GM21360 (cell line): ENCODE measurements at regions not wholly inside any gene's neighbourhood (a gene's known extent, or its start where the extent isn't known, plus 50 kb on each side); places are given as distances from the start of the nearest gene placed in this dataset.
"Not testable (repeated sequence)": the region's sequence is repeated elsewhere in the genome, so short reads cannot be mapped to it uniquely, and the experiment has no call there.

Experiments
- ATAC-seq: cut with Tn5 transposase; IDR thresholded peaks from one replicate; pipeline ENCODE4 v1.9.1; 2021; ENCODE audit warnings: mild to moderate bottlenecking, moderate library complexity; ENCODE audit not compliant: unreplicated experiment

DNA sequence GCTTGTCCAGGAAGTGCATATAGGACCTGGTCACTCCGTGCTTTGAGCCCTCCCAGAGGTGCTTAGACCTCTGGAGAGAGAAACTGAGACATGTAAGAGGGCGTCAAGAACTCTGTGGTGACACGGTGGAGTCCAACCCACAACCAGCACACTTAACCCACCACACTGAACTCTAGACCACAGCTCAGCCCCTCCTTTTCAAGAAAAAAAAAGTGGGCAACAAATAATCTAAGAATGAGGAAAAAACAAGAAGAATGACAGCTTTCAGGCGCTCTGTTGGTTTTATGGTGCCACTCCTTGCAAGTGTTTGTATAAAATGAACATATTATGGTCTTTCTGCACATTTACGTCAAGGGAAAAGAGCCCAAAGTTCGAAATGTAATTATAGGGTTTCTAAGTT is 50.2 kb upstream of the SNAPC3 start:
- ATAC-seq, result no peak

GRCh38 chr9:15371448-15371845 is 51.2 kb upstream of the SNAPC3 start:
- ATAC-seq, result no peak

DNA sequence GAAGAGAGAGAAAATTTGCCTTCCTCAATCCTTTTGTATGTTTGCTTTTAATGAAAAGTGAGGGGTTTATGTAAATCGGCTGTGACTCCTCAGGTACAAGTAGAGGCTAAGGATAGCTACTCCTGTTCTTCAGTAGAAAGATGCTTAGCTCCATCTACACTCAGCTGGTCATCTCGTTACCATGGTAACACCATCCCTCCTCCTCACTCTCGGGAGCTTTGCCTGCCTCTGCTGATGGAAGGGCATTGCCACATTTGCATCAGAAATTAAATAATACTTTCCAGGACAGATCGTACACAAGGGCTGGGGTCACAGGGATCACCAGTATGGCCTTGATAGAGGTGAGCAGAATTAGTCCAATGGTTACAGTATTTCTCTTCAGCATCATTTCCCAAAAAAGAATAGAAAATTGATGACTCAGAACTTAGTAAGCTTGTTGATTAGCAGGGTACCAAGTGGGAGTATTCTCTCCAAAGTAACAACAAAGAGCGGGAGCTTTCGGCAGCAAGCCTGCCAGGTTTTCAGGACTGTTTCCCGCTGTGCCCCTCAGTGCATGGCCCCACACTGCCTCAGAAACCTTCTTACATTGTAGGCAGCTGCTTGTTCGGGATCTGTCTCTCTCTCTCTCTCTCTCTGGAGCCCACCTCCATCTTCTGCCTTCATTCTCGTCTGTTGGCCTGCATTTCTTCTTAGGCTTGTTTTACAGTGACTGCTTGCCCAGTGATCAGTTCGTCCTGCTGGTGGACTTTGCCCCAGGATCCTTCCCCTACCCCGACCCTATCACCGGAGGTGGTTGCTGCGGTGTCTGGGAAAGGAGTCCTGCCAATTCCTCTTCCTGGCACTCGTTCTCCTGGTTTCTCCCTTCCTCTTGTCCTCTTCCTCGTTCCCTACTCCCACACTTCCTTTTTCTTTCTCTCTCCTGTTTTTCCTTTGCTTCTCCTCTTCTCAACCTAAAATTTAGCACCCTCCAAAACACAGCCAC is 51.9 kb upstream of the SNAPC3 start:
- ATAC-seq, result no peak

GRCh38 chr9:15369871-15370270 is 52.8 kb upstream of the SNAPC3 start:
- ATAC-seq, result no peak

GRCh38 chr9:15369238-15369637 is 53.4 kb upstream of the SNAPC3 start:
- no peak for ATAC-seq

GRCh38 chr9:15364975-15365553 is 57.6 kb upstream of the SNAPC3 start:
- not testable (repeated sequence) for ATAC-seq

GRCh38 chr9:15361737-15362136 is 54.7 kb upstream of the TTC39B start:
- ATAC-seq, result no peak

DNA sequence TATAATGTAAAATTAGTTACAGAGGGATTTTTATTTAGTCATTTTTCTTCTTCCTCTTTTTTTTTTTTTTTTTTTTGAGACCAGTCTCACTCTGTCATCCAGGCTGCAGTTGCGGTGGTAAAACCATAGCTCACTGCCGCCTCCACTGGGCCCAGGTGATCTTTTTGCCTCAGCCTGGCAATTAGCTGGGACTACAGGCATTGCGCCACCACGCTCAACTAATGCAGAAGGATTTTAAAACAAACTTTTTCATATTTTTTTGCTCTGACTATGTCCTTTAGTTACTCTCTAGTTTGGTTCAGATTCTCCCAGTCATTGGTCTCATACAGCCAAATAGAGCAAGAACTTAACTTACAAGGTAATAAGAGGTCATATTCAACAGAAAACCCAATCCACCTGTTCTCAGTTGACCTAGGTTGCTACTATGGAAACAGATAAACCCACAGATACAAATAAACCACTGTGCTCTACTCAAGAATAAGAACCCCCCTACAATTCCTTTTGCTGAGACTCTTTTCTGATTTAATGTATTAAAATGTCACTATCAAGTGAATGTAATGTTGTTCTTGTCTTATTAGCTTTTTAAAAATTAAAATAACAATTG is 50.1 kb upstream of the TTC39B start:
- ATAC-seq, result peak; percentile 98
